ENCODE measurements at regions not wholly inside any gene's neighbourhood (a gene's known extent, or its start where the extent isn't known, plus 50 kb on each side); places are given as distances from the start of the nearest gene placed in this dataset.

DNA sequence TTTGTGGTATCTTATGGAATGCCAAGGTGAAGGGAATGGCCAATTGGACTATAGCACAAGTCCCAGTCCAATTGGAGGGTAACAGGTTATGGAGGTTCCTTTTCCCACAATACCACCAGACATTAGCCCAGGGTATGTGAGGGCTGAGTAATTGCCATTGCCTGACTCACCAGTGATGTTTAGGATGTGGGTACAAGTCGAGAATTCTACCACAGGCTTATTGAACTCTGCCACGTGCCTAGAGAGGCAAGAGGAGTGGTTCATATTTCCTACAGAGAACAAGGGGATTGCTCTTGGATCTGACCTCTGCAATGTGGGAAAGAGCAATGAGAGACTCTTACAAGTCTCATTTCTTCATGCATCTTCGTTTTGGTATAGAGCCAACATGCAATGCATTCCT lies 85.0 kb upstream of the XCR1 start:
- TF ChIP-seq, protein P1, sequence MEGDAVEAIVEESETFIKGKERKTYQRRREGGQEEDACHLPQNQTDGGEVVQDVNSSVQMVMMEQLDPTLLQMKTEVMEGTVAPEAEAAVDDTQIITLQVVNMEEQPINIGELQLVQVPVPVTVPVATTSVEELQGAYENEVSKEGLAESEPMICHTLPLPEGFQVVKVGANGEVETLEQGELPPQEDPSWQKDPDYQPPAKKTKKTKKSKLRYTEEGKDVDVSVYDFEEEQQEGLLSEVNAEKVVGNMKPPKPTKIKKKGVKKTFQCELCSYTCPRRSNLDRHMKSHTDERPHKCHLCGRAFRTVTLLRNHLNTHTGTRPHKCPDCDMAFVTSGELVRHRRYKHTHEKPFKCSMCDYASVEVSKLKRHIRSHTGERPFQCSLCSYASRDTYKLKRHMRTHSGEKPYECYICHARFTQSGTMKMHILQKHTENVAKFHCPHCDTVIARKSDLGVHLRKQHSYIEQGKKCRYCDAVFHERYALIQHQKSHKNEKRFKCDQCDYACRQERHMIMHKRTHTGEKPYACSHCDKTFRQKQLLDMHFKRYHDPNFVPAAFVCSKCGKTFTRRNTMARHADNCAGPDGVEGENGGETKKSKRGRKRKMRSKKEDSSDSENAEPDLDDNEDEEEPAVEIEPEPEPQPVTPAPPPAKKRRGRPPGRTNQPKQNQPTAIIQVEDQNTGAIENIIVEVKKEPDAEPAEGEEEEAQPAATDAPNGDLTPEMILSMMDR (IDR thresholded peaks at IDR 0.05), result no peak
- no peak for TF ChIP-seq POLR2A (IDR thresholded peaks at IDR 0.05)
